ENCODE measurements at regions not wholly inside any gene's neighbourhood (a gene's known extent, or its start where the extent isn't known, plus 50 kb on each side); places are given as distances from the start of the nearest gene placed in this dataset.
"Not testable (repeated sequence)": the region's sequence is repeated elsewhere in the genome, so short reads cannot be mapped to it uniquely, and the experiment has no call there.

GRCh38 chr6:115835314-115835713 lies 225.4 kb downstream of the FRK start (continued):
- TF ChIP-seq, protein P1, sequence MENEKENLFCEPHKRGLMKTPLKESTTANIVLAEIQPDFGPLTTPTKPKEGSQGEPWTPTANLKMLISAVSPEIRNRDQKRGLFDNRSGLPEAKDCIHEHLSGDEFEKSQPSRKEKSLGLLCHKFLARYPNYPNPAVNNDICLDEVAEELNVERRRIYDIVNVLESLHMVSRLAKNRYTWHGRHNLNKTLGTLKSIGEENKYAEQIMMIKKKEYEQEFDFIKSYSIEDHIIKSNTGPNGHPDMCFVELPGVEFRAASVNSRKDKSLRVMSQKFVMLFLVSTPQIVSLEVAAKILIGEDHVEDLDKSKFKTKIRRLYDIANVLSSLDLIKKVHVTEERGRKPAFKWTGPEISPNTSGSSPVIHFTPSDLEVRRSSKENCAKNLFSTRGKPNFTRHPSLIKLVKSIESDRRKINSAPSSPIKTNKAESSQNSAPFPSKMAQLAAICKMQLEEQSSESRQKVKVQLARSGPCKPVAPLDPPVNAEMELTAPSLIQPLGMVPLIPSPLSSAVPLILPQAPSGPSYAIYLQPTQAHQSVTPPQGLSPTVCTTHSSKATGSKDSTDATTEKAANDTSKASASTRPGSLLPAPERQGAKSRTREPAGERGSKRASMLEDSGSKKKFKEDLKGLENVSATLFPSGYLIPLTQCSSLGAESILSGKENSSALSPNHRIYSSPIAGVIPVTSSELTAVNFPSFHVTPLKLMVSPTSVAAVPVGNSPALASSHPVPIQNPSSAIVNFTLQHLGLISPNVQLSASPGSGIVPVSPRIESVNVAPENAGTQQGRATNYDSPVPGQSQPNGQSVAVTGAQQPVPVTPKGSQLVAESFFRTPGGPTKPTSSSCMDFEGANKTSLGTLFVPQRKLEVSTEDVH (IDR thresholded peaks at IDR 0.05; ENCODE audit: low read depth, partially characterized antibody), result no peak

DNA sequence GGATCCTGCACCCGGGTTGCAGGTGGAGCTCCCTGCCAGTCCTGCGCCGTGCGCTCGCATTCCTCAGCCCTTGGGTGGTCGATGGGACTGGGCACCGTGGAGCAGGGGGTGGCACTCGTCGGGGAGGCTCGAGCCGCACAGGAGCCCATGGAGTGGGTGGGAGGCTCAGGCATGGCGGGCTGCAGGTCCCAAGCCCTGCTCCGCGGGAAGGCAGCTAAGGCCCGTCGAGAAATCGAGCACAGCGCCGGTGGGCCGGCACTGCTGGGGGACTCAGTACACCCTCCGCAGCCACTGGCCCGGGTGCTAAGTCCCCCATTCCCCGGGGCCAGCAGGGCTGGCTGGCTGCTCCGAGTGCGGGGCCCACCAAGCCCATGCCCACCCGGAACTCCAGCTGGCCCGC lies 226.1 kb downstream of the FRK start:
- H3K27ac ChIP-seq (ENCODE audit: control insufficient read depth, insufficient read depth); FAIRE-seq; BruUV-seq (replicated peaks); H3K79me2 ChIP-seq (ENCODE audit: control insufficient read depth, insufficient read depth, low read length); ATAC-seq; H4K20me1 ChIP-seq (ENCODE audit: control insufficient read depth, insufficient read depth); SMC1A ChIA-PET (ENCODE audit: uncharacterized antibody, unreplicated experiment); H3K27me3 ChIP-seq (replicated peaks in 1 of 2; ENCODE audit: control insufficient read depth in 2 of 2, insufficient read depth in 2 of 2, low read length in 1 of 2); CTCF ChIA-PET; H3K4me3 ChIP-seq; H3K36me3 ChIP-seq (ENCODE audit: control insufficient read depth in 2 of 2, insufficient read depth in 2 of 2, low read length in 1 of 2); H3K4me1 ChIP-seq (ENCODE audit: control insufficient read depth, insufficient read depth, low read length); POLR2A ChIA-PET; DNase-seq (ENCODE audit: low read depth, low spot score); H3K9me3 ChIP-seq (replicated peaks; ENCODE audit: control insufficient read depth, insufficient read depth, low read length); H2AFZ ChIP-seq (ENCODE audit: control insufficient read depth, low read depth, low read length); in situ Hi-C loops (cut with MboI); H3K4me2 ChIP-seq (ENCODE audit: control insufficient read depth, insufficient read depth); RAD21 ChIA-PET (ENCODE audit: unreplicated experiment); H3K9ac ChIP-seq (ENCODE audit: control insufficient read depth, insufficient read depth, low read length): not testable (repeated sequence)
- intact Hi-C loops (cut with micrococcal nuclease; ENCODE audit: unreplicated experiment), result loop anchor here (10.0 kb wide), 1 partner anchor 1120 kb away; no protein-coding TSS in a partner anchor
- 69% methylated on average over 25 of the region's 27 CpGs for WGBS (ENCODE audit: insufficient coverage, insufficient replicate concordance, low lambda C conversion rate, missing lambda C conversion rate)

- Histone ChIP-seq H3K4me2 (ENCODE audit: control insufficient read depth, insufficient read depth) (no peak overlapping the region), H4K20me1 (ENCODE audit: control insufficient read depth, insufficient read depth) (no peaks in the 10 kb centered on the region), H3K9me3 (replicated peaks; ENCODE audit: control insufficient read depth, insufficient read depth, low read length) (no peaks in the 10 kb centered on the region), H3K9ac (ENCODE audit: control insufficient read depth, insufficient read depth, low read length) (no peak overlapping the region), H3K27me3 (replicated peaks in 1 of 2; ENCODE audit: control insufficient read depth in 2 of 2, insufficient read depth in 2 of 2, low read length in 1 of 2) (no peaks in the 10 kb centered on the region), H3K4me3 (no peak overlapping the region), H3K4me1 (ENCODE audit: control insufficient read depth, insufficient read depth, low read length) (no peaks in the 10 kb centered on the region), H2AFZ (ENCODE audit: control insufficient read depth, low read depth, low read length) (no peak overlapping the region), H3K79me2 (ENCODE audit: control insufficient read depth, insufficient read depth, low read length) (no peaks in the 10 kb centered on the region), H3K36me3 (ENCODE audit: control insufficient read depth in 2 of 2, insufficient read depth in 2 of 2, low read length in 1 of 2) (no peaks in the 10 kb centered on the region), H3K27ac (ENCODE audit: control insufficient read depth, insufficient read depth) (no peak overlapping the region)
- in situ Hi-C loops (cut with MboI), result no loop called here
- CTCF ChIA-PET, result interaction anchor here (1.6 kb wide), 1 partner anchor 9 kb away, joined by 6 read pairs; no protein-coding TSS in a partner anchor
- SMC1A ChIA-PET (ENCODE audit: uncharacterized antibody, unreplicated experiment), result interaction anchor here (0.6 kb wide), 1 partner anchor 1418 kb away, joined by 3 read pairs; no protein-coding TSS in a partner anchor
- POLR2A ChIA-PET, result no interaction called here
- 0% methylated on average over 1 of the region's 1 CpG for WGBS (ENCODE audit: insufficient coverage, insufficient replicate concordance, low lambda C conversion rate, missing lambda C conversion rate)
- intact Hi-C loops (cut with micrococcal nuclease; ENCODE audit: unreplicated experiment), result loop anchor here (10.0 kb wide), 1 partner anchor 1118 kb away; no protein-coding TSS in a partner anchor
- ATAC-seq, result no peak
- RAD21 ChIA-PET (ENCODE audit: unreplicated experiment), result no interaction called here
- BruUV-seq (replicated peaks), result no TSS peak
- DNase-seq (ENCODE audit: low read depth, low spot score), result no peak
- no peak for FAIRE-seq
- TF ChIP-seq, protein P2, sequence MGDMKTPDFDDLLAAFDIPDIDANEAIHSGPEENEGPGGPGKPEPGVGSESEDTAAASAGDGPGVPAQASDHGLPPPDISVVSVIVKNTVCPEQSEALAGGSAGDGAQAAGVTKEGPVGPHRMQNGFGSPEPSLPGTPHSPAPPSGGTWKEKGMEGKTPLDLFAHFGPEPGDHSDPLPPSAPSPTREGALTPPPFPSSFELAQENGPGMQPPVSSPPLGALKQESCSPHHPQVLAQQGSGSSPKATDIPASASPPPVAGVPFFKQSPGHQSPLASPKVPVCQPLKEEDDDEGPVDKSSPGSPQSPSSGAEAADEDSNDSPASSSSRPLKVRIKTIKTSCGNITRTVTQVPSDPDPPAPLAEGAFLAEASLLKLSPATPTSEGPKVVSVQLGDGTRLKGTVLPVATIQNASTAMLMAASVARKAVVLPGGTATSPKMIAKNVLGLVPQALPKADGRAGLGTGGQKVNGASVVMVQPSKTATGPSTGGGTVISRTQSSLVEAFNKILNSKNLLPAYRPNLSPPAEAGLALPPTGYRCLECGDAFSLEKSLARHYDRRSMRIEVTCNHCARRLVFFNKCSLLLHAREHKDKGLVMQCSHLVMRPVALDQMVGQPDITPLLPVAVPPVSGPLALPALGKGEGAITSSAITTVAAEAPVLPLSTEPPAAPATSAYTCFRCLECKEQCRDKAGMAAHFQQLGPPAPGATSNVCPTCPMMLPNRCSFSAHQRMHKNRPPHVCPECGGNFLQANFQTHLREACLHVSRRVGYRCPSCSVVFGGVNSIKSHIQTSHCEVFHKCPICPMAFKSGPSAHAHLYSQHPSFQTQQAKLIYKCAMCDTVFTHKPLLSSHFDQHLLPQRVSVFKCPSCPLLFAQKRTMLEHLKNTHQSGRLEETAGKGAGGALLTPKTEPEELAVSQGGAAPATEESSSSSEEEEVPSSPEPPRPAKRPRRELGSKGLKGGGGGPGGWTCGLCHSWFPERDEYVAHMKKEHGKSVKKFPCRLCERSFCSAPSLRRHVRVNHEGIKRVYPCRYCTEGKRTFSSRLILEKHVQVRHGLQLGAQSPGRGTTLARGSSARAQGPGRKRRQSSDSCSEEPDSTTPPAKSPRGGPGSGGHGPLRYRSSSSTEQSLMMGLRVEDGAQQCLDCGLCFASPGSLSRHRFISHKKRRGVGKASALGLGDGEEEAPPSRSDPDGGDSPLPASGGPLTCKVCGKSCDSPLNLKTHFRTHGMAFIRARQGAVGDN (IDR thresholded peaks at IDR 0.05), result no peak
- no peak for TF ChIP-seq NBN (IDR thresholded peaks at IDR 0.05)
- TF ChIP-seq CTCF (IDR thresholded peaks at IDR 0.05 in 2 of 3, conservative IDR thresholded peaks at IDR 0.05 in 1 of 3; ENCODE audit: control insufficient read depth in 2 of 3, extremely low read depth in 1 of 3, insufficient read depth in 1 of 3, low read depth in 3 of 3, low read length in 3 of 3), result no peak
- TF ChIP-seq ESRRA (IDR thresholded peaks at IDR 0.05; ENCODE audit: low read length), result no peak
- TF ChIP-seq CREB1 (IDR thresholded peaks at IDR 0.05; ENCODE audit: low read depth), result no peak
- TF ChIP-seq FOXK2 (IDR thresholded peaks at IDR 0.05), result no peak
Observed at GRCh38 chr6:115832786-115833185, 227.9 kb downstream of the FRK start.
